DMS153 (cell line): ENCODE measurements at regions not wholly inside any gene's neighbourhood (a gene's known extent, or its start where the extent isn't known, plus 50 kb on each side); places are given as distances from the start of the nearest gene placed in this dataset.
"Not testable (repeated sequence)": the region's sequence is repeated elsewhere in the genome, so short reads cannot be mapped to it uniquely, and the experiment has no call there.

Experiments
- DNase-seq: peaks from one replicate; lab custom pipeline; 2025; lab: John Stamatoyannopoulos, UW

DNA sequence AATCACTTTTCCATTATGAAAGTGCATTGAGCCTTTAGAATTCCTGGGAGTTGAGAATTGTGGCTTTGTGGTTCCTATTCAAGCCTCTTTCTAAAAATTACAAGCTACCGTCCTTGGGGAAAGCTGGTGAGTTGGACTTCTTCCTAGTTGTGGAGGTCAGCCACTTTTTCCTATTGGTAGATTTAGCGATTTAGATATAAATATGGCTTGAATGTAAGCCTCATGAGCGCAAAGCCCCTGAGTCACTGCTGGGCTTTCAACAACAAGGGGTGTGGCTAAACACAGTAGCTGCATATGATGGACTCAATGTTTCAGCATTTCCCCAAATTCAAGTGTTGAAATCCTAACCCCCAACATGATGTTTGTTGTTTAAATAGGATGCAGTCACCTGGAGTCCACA is 150.0 kb upstream of the IGFBP3 start:
- no peak for DNase-seq

DNA sequence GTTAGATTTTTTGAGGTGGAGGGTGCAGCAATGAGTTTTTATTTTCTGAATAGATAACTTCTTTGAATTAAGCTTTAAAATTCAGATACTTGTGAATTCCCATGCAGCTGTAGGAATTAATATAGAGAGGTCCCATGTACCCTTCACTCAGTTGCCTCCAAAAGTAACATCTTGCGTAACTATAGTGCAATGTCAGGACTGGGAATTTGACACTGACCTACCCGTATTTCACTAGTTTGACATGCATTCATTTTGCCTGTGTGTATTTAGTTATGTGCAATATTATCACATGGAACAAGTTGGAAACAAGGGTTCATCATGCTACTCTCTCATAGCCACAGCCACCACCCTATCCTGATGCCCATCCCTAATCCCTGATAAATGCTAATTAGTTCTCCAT is 147.1 kb upstream of the IGFBP3 start:
- DNase-seq: no peak

DNA sequence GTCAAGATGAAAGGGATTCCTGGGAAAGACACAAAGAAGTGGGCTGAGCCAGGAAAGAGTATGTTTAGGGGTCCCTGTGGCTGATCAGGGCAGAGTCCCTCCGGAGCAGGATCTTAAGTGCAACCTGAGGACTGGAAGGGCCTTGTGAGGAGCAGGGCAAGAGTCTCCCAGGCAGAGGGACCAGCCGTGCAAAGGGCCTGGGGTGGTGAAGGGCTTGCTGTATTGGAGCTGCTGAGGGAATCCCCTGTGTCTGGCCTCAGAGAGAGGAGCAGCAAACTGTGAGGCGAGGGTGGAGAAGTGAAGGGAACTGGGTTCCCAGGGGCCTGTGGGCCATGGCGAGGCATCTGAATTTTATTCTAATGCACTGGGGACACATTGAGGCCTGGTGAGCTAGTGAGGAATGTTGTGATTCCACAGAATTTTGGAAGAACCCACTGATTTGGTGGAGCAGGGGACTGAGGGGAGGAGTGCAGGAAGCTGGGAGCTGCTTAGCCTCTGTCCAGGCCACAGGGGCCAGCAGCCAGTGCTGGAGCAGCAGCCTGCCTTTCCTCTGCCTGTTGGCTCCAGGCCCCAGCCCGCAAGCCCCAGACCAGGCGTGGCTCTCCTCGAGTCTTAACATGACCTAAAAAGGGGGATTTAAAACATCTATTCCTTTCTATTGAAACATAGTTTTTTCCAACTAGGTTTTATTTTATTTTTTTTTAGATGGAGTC is 138.4 kb upstream of the IGFBP3 start:
- DNase-seq: no peak

DNA sequence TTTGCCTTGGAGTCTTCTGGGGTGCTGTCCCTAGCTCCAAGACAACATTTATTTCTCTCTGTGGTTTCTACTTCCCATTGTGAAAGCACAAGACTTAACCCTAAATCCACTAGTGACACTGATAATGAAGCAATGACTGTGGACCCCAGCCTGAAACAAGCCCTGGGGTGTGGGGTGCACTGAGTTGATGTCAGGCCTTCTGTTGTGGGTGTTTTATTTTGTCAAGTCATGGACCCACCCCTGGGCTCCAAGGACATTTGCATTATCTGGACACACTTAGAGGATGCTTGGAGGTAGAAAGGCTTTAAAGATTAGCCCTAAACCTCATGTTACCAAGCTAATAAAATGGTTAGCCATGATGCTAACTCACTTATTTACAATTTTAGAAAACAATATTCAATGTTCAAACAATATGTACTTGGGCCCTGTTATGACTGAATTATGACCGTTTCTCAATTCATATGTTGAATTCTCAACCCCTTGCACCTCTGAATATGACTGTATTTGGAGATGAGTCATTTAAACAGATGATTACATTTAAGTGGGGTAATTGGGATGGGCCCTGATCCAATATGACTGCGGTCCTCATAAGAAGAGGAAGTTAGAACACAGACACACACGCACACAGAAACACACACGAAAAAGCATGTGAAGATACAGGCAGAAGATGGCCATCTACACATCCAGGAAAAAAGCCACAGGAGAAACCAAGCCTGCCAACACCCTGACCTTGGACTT is 137.2 kb upstream of the IGFBP3 start:
- DNase-seq: no peak

DNA sequence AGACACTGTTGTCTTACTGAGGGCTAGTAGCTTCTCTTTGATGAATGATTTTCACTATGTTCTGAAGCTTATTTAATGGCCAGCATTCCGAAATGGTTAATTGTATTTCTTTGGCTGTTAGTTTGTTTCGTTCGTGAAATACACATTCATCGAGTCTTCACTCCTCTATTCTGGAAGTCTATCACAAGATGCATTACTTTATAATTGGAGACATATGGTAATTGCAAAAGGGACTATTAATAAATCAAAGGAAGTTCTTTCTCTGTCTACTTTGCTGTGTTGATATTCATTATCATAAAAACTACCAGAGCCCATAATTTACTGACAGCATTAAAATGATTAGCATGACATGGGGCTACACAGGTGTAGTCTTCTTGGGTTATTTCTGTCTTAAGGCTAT is 133.8 kb upstream of the IGFBP3 start:
- no peak for DNase-seq

DNA sequence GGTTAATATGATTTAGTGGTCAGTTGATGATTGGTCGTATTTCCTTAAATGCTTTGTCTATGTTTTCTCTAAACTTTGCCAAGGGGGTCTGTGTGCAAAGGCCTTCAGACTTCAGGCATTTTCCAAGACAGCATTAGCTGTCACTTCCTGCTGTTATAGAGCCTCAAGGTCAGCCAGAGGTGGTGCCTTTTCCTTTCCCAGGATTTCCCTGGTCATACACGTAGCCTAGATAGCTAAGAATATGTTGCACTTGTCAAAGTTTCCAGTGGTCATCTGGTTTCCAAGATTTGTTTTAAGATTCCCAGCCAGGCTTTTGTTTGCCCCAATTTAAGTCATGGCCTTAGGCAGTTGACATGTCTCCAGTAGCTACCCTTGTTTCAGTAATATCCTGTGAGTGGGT is 133.2 kb upstream of the IGFBP3 start:
- no peak for DNase-seq

DNA sequence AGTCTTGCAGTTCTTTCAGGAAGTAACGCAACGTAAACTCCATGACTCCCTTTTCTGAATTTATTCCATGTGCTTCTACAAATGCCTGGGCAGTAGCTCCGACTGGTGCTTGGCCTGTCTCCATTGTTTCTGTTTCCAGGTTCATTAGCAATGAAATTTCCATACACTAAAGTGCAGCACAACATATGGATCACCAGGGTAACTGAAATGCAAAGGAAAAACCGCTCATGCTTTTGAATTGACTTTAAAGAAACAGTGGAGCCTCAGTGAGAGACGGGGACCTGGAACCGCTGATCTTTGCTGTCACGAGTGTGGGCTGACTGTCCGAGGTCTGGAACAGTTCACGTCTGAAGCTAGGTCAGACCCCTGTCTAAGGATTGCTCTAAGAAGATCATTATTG is 126.5 kb upstream of the IGFBP3 start:
- no peak for DNase-seq

DNA sequence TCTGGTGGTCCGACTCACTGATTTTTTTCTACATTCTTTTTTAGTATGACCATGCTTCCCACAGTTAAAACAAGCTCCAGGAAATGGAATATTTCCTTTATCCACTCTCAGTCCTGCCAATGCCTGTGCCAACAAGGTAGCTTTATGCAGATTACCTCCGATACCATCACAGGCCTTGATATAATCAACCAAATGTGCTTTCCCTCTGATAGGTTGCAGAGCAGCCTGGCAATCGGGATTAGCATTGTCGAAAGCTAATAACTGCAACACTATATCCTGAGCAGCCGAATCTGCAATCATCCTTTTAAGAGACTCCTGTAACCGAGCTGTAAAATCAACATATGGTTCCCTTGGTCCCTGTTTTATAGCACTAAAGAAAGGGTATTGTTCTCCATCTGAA is 122.3 kb upstream of the IGFBP3 start:
- not testable (repeated sequence) for DNase-seq

DNA sequence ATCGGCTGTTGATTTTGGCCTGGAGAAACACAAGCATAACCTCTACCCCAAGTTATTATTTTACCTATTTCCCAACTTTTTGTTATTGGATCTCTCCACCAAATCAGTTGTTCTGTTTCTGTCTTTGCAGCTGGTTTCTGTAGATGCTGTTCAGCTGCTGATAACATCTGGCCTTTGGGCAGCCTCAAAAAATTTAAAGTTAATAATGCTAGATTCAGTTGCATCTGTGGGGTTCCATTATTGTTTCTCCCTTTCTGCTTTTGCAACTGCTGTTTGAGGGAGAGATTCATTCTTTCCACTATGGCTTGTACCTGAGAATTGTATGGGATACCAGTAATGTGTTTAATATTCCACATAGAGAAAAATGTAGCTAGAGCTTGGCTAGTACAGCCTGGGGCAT is 118.7 kb upstream of the IGFBP3 start:
- not testable (repeated sequence) for DNase-seq

DNA sequence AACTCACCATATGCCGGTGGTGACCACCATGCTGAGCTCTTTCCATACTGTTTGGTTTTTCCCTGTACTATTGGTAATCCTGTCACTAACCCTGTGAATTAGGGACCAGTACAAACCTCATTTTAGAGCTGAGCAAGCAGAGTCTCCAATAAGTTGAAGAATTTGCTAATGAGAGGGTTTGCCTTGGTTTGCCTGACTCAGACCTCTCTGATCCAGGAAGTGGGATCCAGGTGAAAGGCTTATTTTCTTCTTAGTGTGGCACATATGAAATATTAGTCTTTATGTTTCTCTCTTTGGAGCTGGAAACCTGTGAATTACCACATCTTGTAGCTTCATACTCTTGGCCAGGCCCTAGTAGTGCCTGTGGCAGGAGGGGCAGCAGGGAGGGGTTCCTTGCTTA is 114.1 kb upstream of the IGFBP3 start:
- DNase-seq: no peak

DNA sequence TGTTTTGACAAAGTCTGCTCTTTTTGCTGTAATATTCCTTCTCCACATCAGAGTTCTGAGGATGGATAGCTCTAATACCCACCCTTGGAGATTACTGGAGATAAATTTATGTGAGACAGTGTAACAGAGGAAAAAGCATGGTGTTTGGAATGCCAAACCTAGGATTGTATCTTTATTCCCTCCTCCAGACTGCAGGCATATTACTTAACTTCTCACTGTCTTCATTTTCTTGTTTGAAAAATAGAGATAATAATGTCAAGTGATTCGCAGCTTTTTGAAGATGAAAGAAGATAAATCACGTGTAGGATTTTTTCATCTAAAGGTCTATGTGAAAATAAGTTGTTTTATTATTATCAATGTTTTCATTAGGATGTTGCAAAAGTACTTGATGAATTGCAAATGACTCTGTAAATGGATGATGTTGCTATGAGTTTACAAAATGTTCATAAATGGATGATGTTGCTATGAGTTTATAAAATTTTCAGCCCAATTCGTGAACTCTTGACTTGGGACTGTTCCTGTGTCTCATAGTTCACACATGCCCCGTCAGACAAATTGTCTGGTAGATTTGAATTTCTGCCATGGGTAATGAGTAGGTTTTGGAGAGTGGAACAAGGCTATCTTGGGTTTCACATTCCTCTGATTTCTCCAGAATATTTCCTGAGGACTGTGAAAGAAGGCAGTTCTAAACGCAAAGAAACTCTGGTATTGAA is 113.1 kb upstream of the IGFBP3 start:
- DNase-seq: no peak

DNA sequence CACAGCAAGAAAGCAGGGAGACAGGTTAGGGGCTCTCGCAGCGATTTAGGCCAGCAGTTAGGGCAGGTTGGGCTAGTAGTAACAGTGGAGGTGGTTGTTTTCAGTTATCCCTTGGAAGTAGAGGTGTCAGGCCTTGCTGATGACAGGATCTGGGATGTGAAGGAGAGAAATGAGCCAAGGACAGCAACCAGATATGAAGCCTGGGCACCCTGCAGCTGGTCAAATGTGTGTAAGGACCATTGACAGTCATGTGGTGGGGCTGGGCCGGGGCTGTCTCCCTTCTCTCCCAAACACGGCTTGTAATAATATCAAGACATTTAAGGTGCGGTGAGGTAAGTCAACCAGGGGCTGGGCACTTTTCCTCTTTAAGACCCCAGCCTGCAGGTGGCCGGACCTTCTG is 112.5 kb upstream of the IGFBP3 start:
- no peak for DNase-seq

DNA sequence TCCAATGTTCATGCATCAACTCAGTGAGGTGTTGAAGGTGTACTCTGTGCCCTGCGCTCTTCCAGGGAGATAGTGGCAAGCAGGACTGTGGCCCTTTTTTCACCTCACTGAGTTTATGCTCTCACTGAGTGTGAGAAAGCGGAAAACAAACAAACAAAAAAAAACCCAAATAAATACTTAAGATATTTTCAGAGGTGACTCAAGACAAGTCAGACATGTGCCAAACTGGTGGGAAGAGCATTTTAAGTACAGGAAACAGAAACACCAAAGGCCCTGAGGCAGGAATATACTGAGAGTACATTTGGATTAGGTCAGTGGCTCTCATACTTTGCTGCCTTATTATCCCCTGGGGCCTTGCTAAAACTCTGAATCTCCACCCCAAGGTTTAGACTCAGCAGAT is 111.9 kb upstream of the IGFBP3 start:
- DNase-seq: no peak

DNA sequence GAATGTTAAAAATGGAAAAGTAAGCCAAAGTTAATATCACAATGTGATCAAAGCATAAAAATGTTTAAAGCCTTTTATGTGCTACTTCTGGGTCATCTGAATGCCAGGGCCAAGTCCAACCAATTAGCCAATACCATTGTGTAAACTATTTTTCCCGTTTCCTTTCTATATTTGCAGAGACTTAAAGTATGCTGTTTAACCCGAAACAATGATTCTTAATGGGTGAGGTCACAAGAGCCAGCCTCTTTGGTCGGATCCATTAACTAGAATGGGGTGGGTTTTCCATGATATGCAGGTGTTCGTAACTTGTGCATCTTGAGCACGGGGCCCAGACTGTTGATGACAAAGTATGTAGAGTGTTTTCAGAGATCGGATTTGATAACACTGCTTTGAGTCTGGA is 111.3 kb upstream of the IGFBP3 start:
- DNase-seq: no peak

DNA sequence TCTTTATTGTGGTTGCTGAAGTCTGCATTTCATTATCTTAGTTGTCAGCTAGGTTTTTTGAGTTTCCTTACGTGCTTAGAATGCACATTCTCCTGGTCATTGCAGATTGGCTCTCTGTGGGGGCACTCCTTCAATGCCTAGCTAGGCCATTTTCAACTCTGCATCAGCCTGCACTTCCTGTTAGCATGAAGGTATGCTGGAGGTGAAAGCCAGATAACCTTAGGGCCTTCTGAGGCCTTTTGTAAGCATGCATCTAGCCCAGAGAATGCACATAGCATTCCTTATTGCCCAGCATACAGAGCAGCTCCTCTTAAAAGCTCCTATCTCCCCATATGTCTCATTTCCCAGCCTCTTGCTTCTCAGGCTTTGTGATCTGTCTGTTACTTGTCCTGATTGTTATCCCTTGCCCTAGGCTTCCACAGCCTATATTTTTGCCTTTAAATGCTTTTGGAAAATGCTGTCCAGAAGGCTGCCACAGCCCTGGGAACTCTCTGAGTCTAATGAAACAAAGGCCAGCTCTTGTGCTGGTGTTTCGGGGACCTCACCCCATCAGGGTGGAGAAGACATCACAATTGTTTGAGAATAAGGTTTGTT is 108.1 kb upstream of the IGFBP3 start:
- no peak for DNase-seq

DNA sequence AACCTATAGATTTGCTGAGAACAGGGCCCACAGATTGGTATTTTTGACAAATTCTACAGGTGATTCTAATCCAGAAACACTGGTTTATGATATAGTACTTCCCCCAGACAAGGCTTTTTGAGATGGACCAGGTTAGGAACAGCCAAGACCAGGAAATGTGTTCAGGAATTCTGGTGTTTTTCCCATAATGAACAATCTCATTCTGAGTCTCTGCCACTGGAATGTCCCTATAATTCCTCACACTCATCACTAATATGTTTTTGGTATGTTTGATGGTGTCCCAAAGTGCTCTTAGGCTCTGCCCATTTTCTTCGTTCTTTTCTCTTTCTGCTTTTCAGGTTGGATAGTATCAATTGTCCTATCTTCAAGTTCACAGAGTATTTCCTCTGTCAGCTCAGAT is 107.2 kb upstream of the IGFBP3 start:
- DNase-seq: no peak

DNA sequence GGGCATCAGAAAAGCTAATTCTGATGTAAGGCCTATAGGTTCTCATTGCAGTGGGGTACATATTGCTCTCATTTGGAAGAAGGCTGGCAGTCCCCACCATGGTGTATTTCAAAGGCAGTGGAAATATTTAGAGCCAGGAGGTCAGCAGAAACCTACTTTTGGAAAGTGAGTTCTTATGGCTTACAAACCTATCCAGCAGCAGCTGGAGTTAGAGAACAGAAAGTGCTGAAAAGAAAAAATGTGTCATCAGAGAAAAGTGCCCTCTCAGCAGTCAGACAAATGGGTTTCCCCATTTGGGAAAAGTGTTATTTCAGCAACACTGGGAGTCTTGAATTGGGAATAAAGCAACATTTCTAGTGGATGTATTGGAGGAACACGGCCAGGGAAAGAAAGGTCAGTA is 105.7 kb upstream of the IGFBP3 start:
- no peak for DNase-seq

DNA sequence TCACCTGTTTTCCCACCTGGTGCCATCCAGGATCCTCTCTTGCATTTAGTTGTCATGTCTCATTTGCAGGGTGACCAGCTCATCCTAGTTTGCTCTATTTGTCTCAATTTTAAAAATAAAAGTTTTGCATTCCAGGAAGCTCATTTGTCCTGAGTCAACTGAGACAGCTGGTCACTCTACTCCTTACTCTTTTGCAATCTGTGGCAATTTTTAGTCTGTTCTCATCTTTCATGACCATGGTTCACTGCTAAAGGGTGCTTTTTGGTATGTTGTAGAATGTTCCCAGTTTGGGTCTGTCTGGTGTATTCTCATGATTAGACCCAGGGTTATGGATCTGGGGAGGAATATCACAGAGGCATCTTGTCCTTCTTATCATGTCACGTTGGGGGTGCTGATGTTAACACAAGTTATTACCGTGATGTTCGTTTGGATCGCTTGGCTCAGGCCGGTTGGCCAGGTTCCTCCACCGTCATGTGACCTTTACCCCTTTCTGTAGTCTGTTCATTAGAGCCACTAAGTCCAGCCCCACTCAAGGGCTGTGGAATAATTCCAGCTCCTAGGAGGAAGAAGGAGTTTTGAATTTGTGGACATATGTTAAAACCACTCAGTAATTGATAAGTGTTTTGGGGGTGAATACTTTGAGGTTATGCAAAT is 103.3 kb upstream of the IGFBP3 start:
- DNase-seq: no peak

DNA sequence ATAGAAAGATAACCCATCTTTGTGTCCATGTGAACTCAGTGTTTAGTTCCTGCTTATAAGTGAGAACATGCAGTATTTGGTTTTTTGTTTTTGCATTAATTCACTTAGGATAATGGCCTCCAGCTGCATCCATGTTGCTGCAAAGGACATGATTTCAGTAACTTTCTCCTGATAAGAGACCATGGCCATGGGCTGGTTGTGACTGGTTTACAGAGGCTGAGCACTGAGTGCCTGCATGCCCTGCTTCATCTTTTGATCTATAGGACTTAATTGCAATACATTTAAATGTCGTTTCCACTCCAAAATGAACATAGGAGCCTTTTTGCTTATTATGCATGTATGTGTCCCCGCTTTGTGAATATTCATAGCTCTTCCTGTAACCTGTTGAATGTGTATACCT is 101.3 kb upstream of the IGFBP3 start:
- DNase-seq: no peak

DNA sequence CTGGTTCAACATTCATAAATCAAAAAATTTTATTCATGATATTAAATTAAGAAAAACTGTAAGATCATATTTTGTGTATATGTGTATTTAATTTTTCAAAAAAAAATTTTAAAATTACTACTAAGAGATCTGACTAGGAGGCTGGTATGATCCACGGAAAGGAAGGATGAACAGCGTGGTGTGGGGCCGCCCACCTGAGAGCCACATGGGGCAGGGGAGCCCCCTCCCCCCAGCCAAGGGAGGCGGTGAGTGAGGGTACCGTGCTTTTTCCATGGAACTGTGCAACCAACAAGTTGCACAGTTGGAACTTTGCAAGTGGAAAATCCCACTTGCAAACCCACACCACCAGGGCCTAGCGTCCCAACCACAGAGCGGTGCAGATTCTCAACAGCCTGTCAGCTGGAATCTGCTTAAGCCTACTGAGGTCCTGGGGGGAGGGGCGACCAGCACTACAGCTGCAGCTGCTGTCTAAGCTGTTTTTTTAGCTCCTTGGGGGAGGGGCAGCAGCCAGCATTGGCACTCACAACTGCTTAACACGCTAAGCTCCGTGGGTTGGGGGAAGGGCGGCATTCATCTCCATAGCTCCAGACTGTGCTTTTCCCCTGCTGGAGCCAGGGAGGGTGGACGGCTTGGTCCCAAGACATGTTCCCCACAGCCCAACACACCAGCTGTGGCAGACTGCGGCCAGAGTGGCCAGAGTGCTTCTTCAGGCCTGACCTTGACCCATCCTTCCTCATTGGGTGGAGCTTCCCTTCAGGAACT is 94.2 kb upstream of the IGFBP3 start:
- no peak for DNase-seq

DNA sequence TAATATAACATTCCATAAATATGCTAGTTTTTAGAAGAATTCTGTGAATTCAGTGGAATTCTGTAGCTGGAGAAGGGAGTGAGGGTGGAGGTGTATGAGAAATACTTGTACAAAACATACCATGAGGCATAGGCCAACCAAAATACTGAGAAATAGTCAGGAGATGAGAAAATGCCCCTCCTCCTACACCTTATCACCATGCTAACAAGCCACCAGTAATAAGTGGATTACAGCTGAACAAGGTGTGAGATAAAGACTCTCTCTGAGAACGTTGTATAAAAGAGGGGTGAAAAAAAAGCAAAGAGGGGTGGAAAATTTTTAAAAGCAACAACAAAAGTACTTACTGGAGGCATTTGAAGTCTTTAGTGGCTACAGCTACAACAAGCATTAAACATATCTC is 90.4 kb upstream of the IGFBP3 start:
- DNase-seq: no peak

DNA sequence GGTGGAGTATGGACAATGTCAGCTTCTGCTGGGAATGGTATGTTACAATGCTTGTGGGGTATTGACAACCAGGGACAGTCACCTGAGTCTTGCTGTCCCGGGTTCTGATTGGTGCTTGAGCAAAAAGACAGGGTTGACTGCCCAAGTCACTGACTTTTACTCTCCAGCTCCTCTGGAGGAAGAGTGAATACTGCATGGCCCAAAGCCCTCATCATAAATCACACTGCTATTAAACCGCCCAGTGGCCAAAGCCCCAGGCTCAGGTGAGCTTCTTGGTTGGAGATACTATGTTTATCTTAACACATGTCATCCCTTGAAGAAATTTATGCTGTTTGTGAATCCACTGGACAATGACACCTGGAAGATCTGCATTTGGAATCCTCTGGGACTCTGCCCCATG is 90.0 kb upstream of the IGFBP3 start:
- DNase-seq: no peak
